Vagina (tissue), 2 donors: ENCODE measurements at regions not wholly inside any gene's neighbourhood (a gene's known extent, or its start where the extent isn't known, plus 50 kb on each side); places are given as distances from the start of the nearest gene placed in this dataset.

Experiments used
- CTCF ChIP-seq, 3 experiments: fragments of 450-650 bp in 2 of 3; fragments of 200-600 bp in 1 of 3; sonication (generic) in 1 of 3; IDR thresholded peaks; one replicate each; pipeline ENCODE4 v1.5.1; 2017 to 2019; ENCODE audit warnings: antibody characterized with exemption in 3 of 3, mild to moderate bottlenecking in 2 of 3, moderate library complexity in 2 of 3
- POLR2AphosphoS5 ChIP-seq, 2 donors: sonication (generic); formaldehyde crosslinking; IDR thresholded peaks; one replicate each; pipeline ENCODE4 v1.9.0; 2017; ENCODE audit warnings: antibody characterized with exemption in 2 of 2, mild to moderate bottlenecking in 2 of 2, low read depth in 1 of 2; ENCODE audit not compliant: insufficient read depth in 1 of 2

- no peak for TF ChIP-seq CTCF (IDR thresholded peaks at IDR 0.05)
- no peak for TF ChIP-seq POLR2AphosphoS5 (IDR thresholded peaks at IDR 0.05; ENCODE audit: insufficient read depth in 1 of 2, low read depth in 1 of 2)
These were observed 267.0 kb downstream of the PTH2R start for GRCh38 chr2:208673631-208674030.
